ENCODE measurements at regions not wholly inside any gene's neighbourhood (a gene's known extent, or its start where the extent isn't known, plus 50 kb on each side); places are given as distances from the start of the nearest gene placed in this dataset.
A peak's percentile ranks its signal among the peaks of the same experiment; 100 is the strongest.

GRCh38 chr17:77299256-77300015 is 158.7 kb downstream of the SEC14L1 start (continued):
- TF ChIP-seq ZBTB40 (IDR thresholded peaks at IDR 0.05) (no peak), ZBTB40 (CRISPR knock-in tag; IDR thresholded peaks at IDR 0.05) (no peak), HNRNPL (IDR thresholded peaks at IDR 0.05; ENCODE audit: low read depth, low read length) (peak; percentile 93), ZNF276 (CRISPR knock-in tag; IDR thresholded peaks at IDR 0.05; ENCODE audit: low read depth) (no peak), EED (CRISPR knock-in tag; IDR thresholded peaks at IDR 0.05) (no peak), IKZF4 (CRISPR knock-in tag; IDR thresholded peaks at IDR 0.05; ENCODE audit: borderline replicate concordance, low read depth, not compliant biosample characterization) (no peak), ZGPAT (CRISPR knock-in tag; IDR thresholded peaks at IDR 0.05) (no peak), ZFY (CRISPR knock-in tag; IDR thresholded peaks at IDR 0.05) (no peak), MBD4 (IDR thresholded peaks at IDR 0.05; ENCODE audit: borderline replicate concordance, low read length) (no peak), ZFP82 (CRISPR knock-in tag; IDR thresholded peaks at IDR 0.05; ENCODE audit: borderline replicate concordance) (no peak), EZH2 (conservative IDR thresholded peaks at IDR 0.05; ENCODE audit: low read depth, low read length) (no peak), ASH2L (IDR thresholded peaks at IDR 0.05; ENCODE audit: insufficient read length, low read depth, low read length) (peak; percentile 25), TAF1 (CRISPR knock-in tag; IDR thresholded peaks at IDR 0.05) (no peak), ATF4 (CRISPR knock-in tag; IDR thresholded peaks at IDR 0.05) (0 out of 4 replicates have a peak, but pooled peaks of 1 of the 2 experiments have one; percentile 20), MTA3 (CRISPR knock-in tag; IDR thresholded peaks at IDR 0.05) (no peak)

Data from HepG2 (cell line).